ENCODE measurements at regions not wholly inside any gene's neighbourhood (a gene's known extent, or its start where the extent isn't known, plus 50 kb on each side); places are given as distances from the start of the nearest gene placed in this dataset.

DNA sequence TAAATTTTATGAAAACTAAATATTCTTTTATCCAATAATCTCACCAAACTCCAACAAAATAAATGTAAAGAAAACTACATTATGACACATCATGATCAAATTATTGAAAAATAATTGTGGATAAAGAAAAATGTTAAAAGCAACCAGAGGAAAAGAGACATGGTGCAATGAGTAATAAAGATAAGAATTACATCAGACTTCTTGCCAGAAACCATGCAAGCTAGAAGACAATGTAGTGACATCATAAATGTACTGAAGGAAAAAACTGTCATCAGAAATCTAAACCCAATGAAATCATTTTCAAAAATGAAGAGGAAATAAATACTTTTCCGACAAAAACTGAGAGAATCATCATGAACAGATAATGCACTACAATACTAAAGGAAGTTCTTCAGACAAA lies 135.9 kb upstream of the EOLA2 start:
- no peak overlapping the region for H3K27ac ChIP-seq
- no peaks in the 10 kb centered on the region for H3K4me1 ChIP-seq
- no peaks in the 10 kb centered on the region for H3K36me3 ChIP-seq (replicated peaks in 1 of 2; ENCODE audit: insufficient read depth in 1 of 2, low read depth in 2 of 2)
- TF ChIP-seq, protein P1, sequence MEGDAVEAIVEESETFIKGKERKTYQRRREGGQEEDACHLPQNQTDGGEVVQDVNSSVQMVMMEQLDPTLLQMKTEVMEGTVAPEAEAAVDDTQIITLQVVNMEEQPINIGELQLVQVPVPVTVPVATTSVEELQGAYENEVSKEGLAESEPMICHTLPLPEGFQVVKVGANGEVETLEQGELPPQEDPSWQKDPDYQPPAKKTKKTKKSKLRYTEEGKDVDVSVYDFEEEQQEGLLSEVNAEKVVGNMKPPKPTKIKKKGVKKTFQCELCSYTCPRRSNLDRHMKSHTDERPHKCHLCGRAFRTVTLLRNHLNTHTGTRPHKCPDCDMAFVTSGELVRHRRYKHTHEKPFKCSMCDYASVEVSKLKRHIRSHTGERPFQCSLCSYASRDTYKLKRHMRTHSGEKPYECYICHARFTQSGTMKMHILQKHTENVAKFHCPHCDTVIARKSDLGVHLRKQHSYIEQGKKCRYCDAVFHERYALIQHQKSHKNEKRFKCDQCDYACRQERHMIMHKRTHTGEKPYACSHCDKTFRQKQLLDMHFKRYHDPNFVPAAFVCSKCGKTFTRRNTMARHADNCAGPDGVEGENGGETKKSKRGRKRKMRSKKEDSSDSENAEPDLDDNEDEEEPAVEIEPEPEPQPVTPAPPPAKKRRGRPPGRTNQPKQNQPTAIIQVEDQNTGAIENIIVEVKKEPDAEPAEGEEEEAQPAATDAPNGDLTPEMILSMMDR (IDR thresholded peaks at IDR 0.05) = no peak
- no peak for TF ChIP-seq POLR2A (IDR thresholded peaks at IDR 0.05)
- ATAC-seq = no peak
- no peak for DNase-seq
- WGBS, 2 donors = 80 to 100% methylated on average over 1 of the region's 1 CpG
- intact Hi-C loops (cut with DNase I) = no loop called here
- H3K27me3 ChIP-seq = no peaks in the 10 kb centered on the region
- no peaks in the 10 kb centered on the region for H3K9me3 ChIP-seq
- H3K4me3 ChIP-seq = no peak overlapping the region

DNA sequence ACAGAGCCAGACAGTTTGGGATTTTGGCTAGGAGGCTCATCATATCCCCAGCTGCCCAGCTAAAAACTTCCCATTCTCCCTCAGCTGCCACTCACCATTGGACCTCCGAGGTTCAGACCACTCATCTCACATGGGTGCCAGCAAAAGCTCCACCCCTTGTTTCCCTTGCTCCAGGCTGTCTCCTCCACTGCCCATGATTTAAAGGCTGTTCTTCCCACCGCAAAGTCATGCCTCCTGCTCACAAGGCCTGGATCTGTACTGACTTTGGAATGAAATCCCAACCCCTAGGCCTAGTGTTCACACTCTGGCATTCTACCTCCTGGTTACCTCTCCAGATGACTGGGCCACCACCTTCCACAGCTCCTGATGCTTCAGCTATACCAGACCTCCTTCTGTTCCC lies 142.2 kb upstream of the EOLA2 start:
- Histone ChIP-seq H3K4me3 (no peak overlapping the region), H3K36me3 (replicated peaks in 1 of 2; ENCODE audit: insufficient read depth in 1 of 2, low read depth in 2 of 2) (no peaks in the 10 kb centered on the region), H3K27me3 (no peaks in the 10 kb centered on the region), H3K27ac (no peak overlapping the region), H3K9me3 (no peaks in the 10 kb centered on the region), H3K4me1 (no peaks in the 10 kb centered on the region)
- 72 to 89% methylated on average over 2 of the region's 2 CpGs for WGBS, 2 donors
- no peak for TF ChIP-seq POLR2A (IDR thresholded peaks at IDR 0.05)
- TF ChIP-seq, protein P1 (IDR thresholded peaks at IDR 0.05) = no peak
- intact Hi-C loops (cut with DNase I) = no loop called here
- ATAC-seq (no peak), DNase-seq (no peak)

DNA sequence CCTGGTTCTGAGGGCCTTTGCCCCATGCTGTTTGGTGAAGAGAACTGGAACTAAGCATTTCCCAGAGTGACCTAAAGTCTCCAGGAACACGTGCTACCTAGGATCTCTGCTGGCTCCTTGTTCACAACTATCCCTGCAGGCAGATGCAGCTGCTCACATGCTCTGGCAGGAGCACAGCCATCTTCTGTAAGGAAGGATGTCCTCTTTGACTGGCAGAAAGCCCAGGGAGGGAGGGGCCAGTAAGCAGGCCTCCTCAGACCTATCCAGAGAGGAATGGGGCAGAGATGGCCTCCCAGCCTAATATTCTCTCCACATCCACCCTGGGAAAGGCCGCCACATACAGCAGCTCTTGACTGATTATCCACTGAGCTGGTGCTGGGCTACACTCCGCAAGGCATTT lies 142.8 kb upstream of the EOLA2 start:
- Histone ChIP-seq H3K36me3 (replicated peaks in 1 of 2; ENCODE audit: insufficient read depth in 1 of 2, low read depth in 2 of 2) (no peaks in the 10 kb centered on the region), H3K4me1 (no peaks in the 10 kb centered on the region), H3K27me3 (no peaks in the 10 kb centered on the region), H3K27ac (no peak overlapping the region), H3K4me3 (no peak overlapping the region), H3K9me3 (no peaks in the 10 kb centered on the region)
- TF ChIP-seq, protein P1 (IDR thresholded peaks at IDR 0.05) = no peak
- TF ChIP-seq POLR2A (IDR thresholded peaks at IDR 0.05) = no peak
- ATAC-seq (no peak), DNase-seq (no peak)
- 80 to 84% methylated on average over 1 to 3 of the region's 3 CpGs for WGBS, 2 donors
- intact Hi-C loops (cut with DNase I) = no loop called here

DNA sequence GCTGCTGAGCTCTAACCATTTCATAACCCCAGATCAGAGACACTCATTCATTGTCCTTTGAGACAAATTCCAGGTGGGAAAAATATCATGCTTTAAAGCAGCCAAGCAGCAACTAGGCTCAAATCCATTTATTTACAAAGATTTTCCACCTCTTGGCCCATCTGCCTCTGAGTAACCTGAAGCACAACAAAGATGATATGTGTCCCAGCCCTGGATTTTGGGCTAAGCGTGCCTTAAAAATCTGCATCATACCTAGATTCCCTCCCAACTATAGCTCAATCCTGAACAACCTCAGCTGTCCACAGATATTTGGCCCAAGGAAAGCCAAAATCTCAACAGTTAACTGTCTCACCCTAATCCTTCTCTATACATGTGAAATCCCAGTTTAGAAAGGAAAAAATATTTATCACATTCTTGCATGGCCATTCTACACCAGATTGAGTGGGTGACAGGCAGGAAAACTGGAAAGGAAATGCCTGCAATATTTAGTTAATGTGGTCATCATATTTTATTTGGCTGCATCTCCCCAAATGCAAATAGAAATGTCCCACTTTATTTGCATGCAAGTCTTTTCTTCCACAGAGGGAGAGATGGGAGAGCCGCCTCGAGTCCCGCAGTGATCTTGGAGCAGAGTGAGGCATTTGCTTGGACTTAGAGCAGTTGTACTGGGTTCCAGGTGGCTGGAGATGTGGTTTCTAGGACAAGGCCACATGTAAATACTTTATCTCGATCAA lies 146.4 kb upstream of the EOLA2 start:
- Histone ChIP-seq H3K36me3 (replicated peaks in 1 of 2; ENCODE audit: insufficient read depth in 1 of 2, low read depth in 2 of 2) (no peaks in the 10 kb centered on the region), H3K27me3 (no peaks in the 10 kb centered on the region), H3K4me1 (no peaks in the 10 kb centered on the region), H3K27ac (peak overlapping the region in 1 of 4 donors; percentile 21), H3K4me3 (no peak overlapping the region), H3K9me3 (no peaks in the 10 kb centered on the region)
- DNase-seq (peak in 1 of 4 donors; percentile 5), ATAC-seq (peak; percentile 66)
- intact Hi-C loops (cut with DNase I) = no loop called here
- WGBS, 2 donors = 52 to 59% methylated on average over 5 of the region's 5 CpGs
- TF ChIP-seq, protein P1 (IDR thresholded peaks at IDR 0.05) = no peak
- TF ChIP-seq POLR2A (IDR thresholded peaks at IDR 0.05) = no peak

DNA sequence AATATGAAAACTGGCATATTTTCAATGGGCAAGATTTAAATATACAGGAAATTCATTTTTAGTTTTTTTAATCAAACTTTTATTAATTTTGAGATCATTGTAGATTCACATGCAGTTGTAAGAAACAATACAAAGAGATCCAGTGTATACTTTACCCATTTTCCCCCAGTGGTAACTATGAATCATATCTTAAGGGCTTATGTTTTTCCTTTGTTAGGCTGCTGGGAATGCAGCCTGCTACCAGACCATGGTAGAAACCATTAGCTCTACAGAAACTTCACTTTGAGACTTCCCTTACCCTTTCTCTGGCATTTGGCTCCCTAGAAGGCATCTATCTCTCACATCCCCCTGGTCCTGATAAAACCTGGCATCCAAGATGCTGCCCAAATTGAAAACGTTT lies 147.6 kb upstream of the EOLA2 start:
- DNase-seq (no peak), ATAC-seq (no peak)
- Histone ChIP-seq H3K27me3 (no peaks in the 10 kb centered on the region), H3K36me3 (replicated peaks in 1 of 2; ENCODE audit: insufficient read depth in 1 of 2, low read depth in 2 of 2) (no peaks in the 10 kb centered on the region), H3K9me3 (no peaks in the 10 kb centered on the region), H3K4me3 (no peak overlapping the region), H3K4me1 (no peaks in the 10 kb centered on the region), H3K27ac (no peak overlapping the region)
- TF ChIP-seq POLR2A (IDR thresholded peaks at IDR 0.05) = no peak
- TF ChIP-seq, protein P1 (IDR thresholded peaks at IDR 0.05) = no peak
- WGBS, 2 donors = 42 to 46% methylated on average over 1 of the region's 1 CpG
- intact Hi-C loops (cut with DNase I) = no loop called here
